ENCODE measurements at regions not wholly inside any gene's neighbourhood (a gene's known extent, or its start where the extent isn't known, plus 50 kb on each side); places are given as distances from the start of the nearest gene placed in this dataset.

DNA sequence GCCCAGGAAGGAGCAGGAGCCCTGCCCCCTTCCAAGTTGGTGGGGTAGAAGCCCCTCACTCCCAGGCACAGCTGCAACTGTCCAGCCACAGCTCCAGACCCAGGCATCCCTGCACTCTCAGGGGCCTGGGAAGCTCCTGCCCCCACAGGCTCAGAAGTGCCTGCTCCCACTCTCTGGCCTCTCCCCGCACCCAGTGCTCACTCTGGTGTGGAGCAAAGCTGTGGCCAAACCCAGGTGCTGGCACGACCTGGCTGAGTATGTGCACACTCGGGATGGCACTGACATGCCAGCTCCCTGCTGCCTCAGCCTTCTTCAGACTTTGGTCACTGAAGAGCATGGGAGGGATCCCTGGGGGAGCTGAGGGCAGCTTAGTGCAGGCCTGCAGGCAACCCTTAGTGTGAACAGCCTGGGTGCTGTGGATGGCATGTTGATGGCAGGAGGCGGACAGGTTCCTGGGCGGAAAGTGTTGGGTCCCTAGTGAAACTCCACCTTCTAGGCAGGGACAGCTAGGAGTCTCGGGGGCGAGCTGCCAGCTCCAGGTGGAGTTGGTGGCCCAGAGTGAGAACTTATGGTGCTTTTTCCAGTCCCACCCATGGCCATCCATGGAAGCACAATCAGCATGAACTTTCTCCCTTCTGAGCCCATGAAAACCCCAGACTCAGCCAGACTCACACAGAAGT is 489.2 kb upstream of the ROBO2 start:
- DNase-seq (no peak), ATAC-seq (ENCODE audit: low read depth) (no peak)
- Histone ChIP-seq H3K4me3 (ENCODE audit: control extremely low read depth in 1 of 5, extremely low read depth in 1 of 5, insufficient read depth in 1 of 5, low read depth in 2 of 5, low read length in 4 of 5) (no peak overlapping the region), H3K9me3 (ENCODE audit: control extremely low read depth in 1 of 3, control insufficient read depth in 2 of 3, insufficient read depth in 1 of 3, low read length in 2 of 3) (peaks cover 0 to 18% (median 0%) of the 10 kb centered on the region in 3 donors), H3K79me2 (ENCODE audit: control insufficient read depth, insufficient read depth, low read length) (no peaks in the 10 kb centered on the region), H4K20me1 (ENCODE audit: control insufficient read depth, insufficient read depth, low read length, poor library complexity, severe bottlenecking) (no peaks in the 10 kb centered on the region), H2AFZ (ENCODE audit: insufficient read depth, low read depth, low read length, poor library complexity, severe bottlenecking) (no peak overlapping the region), H3K27me3 (replicated peaks in 1 of 4; ENCODE audit: control extremely low read depth in 1 of 4, control insufficient read depth in 3 of 4, insufficient read depth in 4 of 4, low read length in 3 of 4) (no peaks in the 10 kb centered on the region), H3K4me2 (replicated peaks; ENCODE audit: low read depth, low read length, poor library complexity, severe bottlenecking) (no peak overlapping the region), H3K9ac (ENCODE audit: low read length) (no peak overlapping the region), H3K4me1 (ENCODE audit: control insufficient read depth in 2 of 2, insufficient read depth in 2 of 2, low read length in 2 of 2) (no peaks in the 10 kb centered on the region), H3K27ac (ENCODE audit: low read length in 2 of 2) (no peak overlapping the region), H3K36me3 (replicated peaks in 1 of 2; ENCODE audit: control extremely low read depth in 1 of 2, control insufficient read depth in 1 of 2, extremely low read depth in 1 of 2, insufficient read depth in 2 of 2, low read length in 1 of 2) (no peaks in the 10 kb centered on the region)
- Mint-ChIP-seq H3K4me1 (no peaks in the 10 kb centered on the region), H3K27ac (no peak overlapping the region), H3K27me3 (no peaks in the 10 kb centered on the region), H3K9me3 (ENCODE audit: insufficient read depth) (no peaks in the 10 kb centered on the region), H3K4me3 (no peak overlapping the region)
- 87% methylated on average over 6 of the region's 7 CpGs for WGBS (ENCODE audit: insufficient coverage)
- no peak for TF ChIP-seq EZH2 (IDR thresholded peaks at IDR 0.05; ENCODE audit: borderline replicate concordance, insufficient read depth, low read depth, low read length, poor library complexity, severe bottlenecking)
- TF ChIP-seq, protein P1, sequence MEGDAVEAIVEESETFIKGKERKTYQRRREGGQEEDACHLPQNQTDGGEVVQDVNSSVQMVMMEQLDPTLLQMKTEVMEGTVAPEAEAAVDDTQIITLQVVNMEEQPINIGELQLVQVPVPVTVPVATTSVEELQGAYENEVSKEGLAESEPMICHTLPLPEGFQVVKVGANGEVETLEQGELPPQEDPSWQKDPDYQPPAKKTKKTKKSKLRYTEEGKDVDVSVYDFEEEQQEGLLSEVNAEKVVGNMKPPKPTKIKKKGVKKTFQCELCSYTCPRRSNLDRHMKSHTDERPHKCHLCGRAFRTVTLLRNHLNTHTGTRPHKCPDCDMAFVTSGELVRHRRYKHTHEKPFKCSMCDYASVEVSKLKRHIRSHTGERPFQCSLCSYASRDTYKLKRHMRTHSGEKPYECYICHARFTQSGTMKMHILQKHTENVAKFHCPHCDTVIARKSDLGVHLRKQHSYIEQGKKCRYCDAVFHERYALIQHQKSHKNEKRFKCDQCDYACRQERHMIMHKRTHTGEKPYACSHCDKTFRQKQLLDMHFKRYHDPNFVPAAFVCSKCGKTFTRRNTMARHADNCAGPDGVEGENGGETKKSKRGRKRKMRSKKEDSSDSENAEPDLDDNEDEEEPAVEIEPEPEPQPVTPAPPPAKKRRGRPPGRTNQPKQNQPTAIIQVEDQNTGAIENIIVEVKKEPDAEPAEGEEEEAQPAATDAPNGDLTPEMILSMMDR (IDR thresholded peaks at IDR 0.05), result no peak
- intact Hi-C loops (cut with micrococcal nuclease), result no loop called here
- ChIA-PET CTCF (no interaction called here), POLR2A (no interaction called here)

DNA sequence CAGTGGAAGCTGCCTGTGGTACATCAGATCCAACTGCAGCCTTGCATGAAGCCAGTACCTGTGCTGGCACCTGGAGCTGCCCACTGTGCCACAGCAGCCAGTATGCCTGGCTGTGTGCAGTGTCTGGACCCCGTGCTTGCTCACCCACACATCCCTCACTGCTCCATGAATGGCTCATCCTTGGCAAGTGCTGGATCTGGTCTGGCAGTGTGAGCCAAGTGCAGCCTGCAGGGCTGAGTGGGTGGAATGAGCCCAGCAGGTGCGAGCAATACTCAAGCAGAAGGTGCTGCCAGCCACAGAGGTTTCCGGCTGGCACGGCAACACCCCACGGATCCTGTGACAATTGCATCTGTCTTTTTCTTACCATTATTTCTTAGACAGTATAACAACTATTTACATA is 488.2 kb upstream of the ROBO2 start:
- Histone ChIP-seq H4K20me1 (ENCODE audit: control insufficient read depth, insufficient read depth, low read length, poor library complexity, severe bottlenecking) (no peaks in the 10 kb centered on the region), H3K4me1 (ENCODE audit: control insufficient read depth in 2 of 2, insufficient read depth in 2 of 2, low read length in 2 of 2) (no peaks in the 10 kb centered on the region), H3K4me3 (ENCODE audit: control extremely low read depth in 1 of 5, extremely low read depth in 1 of 5, insufficient read depth in 1 of 5, low read depth in 2 of 5, low read length in 4 of 5) (no peak overlapping the region), H3K36me3 (replicated peaks in 1 of 2; ENCODE audit: control extremely low read depth in 1 of 2, control insufficient read depth in 1 of 2, extremely low read depth in 1 of 2, insufficient read depth in 2 of 2, low read length in 1 of 2) (no peaks in the 10 kb centered on the region), H2AFZ (ENCODE audit: insufficient read depth, low read depth, low read length, poor library complexity, severe bottlenecking) (no peak overlapping the region), H3K9ac (ENCODE audit: low read length) (no peak overlapping the region), H3K27me3 (replicated peaks in 1 of 4; ENCODE audit: control extremely low read depth in 1 of 4, control insufficient read depth in 3 of 4, insufficient read depth in 4 of 4, low read length in 3 of 4) (no peaks in the 10 kb centered on the region), H3K27ac (ENCODE audit: low read length in 2 of 2) (no peak overlapping the region), H3K9me3 (ENCODE audit: control extremely low read depth in 1 of 3, control insufficient read depth in 2 of 3, insufficient read depth in 1 of 3, low read length in 2 of 3) (peaks cover 0 to 18% (median 0%) of the 10 kb centered on the region in 3 donors), H3K79me2 (ENCODE audit: control insufficient read depth, insufficient read depth, low read length) (no peaks in the 10 kb centered on the region), H3K4me2 (replicated peaks; ENCODE audit: low read depth, low read length, poor library complexity, severe bottlenecking) (no peak overlapping the region)
- 85% methylated on average over 3 of the region's 5 CpGs for WGBS (ENCODE audit: insufficient coverage)
- ATAC-seq (ENCODE audit: low read depth), result no peak
- Mint-ChIP-seq H3K4me3 (no peak overlapping the region), H3K9me3 (ENCODE audit: insufficient read depth) (no peaks in the 10 kb centered on the region), H3K4me1 (no peaks in the 10 kb centered on the region), H3K27ac (no peak overlapping the region), H3K27me3 (no peaks in the 10 kb centered on the region)
- CTCF ChIA-PET, result no interaction called here
- DNase-seq, result no peak
- intact Hi-C loops (cut with micrococcal nuclease), result no loop called here
- TF ChIP-seq, protein P1 (IDR thresholded peaks at IDR 0.05), result no peak
- TF ChIP-seq EZH2 (IDR thresholded peaks at IDR 0.05; ENCODE audit: borderline replicate concordance, insufficient read depth, low read depth, low read length, poor library complexity, severe bottlenecking), result no peak
- POLR2A ChIA-PET, result no interaction called here
